ENCODE measurements at regions not wholly inside any gene's neighbourhood (a gene's known extent, or its start where the extent isn't known, plus 50 kb on each side); places are given as distances from the start of the nearest gene placed in this dataset.

GRCh38 chr6:97524811-97525210 lies 241.8 kb upstream of the MMS22L start:
- Mint-ChIP-seq H3K4me1 (ENCODE audit: low read depth, unreplicated experiment) (peaks cover 13% of the 10 kb centered on the region), H3K27ac (ENCODE audit: unreplicated experiment) (peak overlapping the region; percentile 96), H3K36me3 (ENCODE audit: unreplicated experiment) (no peaks in the 10 kb centered on the region), H3K4me3 (ENCODE audit: unreplicated experiment) (peak overlapping the region; percentile 55), H3K9me3 (ENCODE audit: unreplicated experiment) (peaks cover 2% of the 10 kb centered on the region), H3K27me3 (ENCODE audit: unreplicated experiment) (peaks cover 1% of the 10 kb centered on the region)
- TF ChIP-seq CTCF (IDR thresholded peaks at IDR 0.05; ENCODE audit: partially characterized antibody, unreplicated experiment), result no peak
- DNase-seq, result peak; percentile 47

- Mint-ChIP-seq H3K36me3 (ENCODE audit: unreplicated experiment) (no peaks in the 10 kb centered on the region), H3K4me1 (ENCODE audit: low read depth, unreplicated experiment) (no peaks in the 10 kb centered on the region), H3K9me3 (ENCODE audit: unreplicated experiment) (peaks cover 2% of the 10 kb centered on the region), H3K27ac (ENCODE audit: unreplicated experiment) (no peak overlapping the region), H3K4me3 (ENCODE audit: unreplicated experiment) (no peak overlapping the region), H3K27me3 (ENCODE audit: unreplicated experiment) (no peaks in the 10 kb centered on the region)
- DNase-seq, result no peak
- TF ChIP-seq CTCF (IDR thresholded peaks at IDR 0.05; ENCODE audit: partially characterized antibody, unreplicated experiment), result no peak
Measured at GRCh38 chr6:97535800-97536199, 252.8 kb upstream of the MMS22L start.

GRCh38 chr6:97548354-97548753 lies 265.3 kb upstream of the MMS22L start:
- H3K27me3 Mint-ChIP-seq (ENCODE audit: unreplicated experiment), result no peaks in the 10 kb centered on the region
- H3K9me3 Mint-ChIP-seq (ENCODE audit: unreplicated experiment), result no peaks in the 10 kb centered on the region
- no peak overlapping the region for H3K4me3 Mint-ChIP-seq (ENCODE audit: unreplicated experiment)
- TF ChIP-seq CTCF (IDR thresholded peaks at IDR 0.05; ENCODE audit: partially characterized antibody, unreplicated experiment), result no peak
- no peak overlapping the region for H3K27ac Mint-ChIP-seq (ENCODE audit: unreplicated experiment)
- H3K4me1 Mint-ChIP-seq (ENCODE audit: low read depth, unreplicated experiment), result no peaks in the 10 kb centered on the region
- peaks cover 9% of the 10 kb centered on the region for H3K36me3 Mint-ChIP-seq (ENCODE audit: unreplicated experiment)
- no peak for DNase-seq

- no peak for TF ChIP-seq CTCF (IDR thresholded peaks at IDR 0.05; ENCODE audit: partially characterized antibody, unreplicated experiment)
- no peak overlapping the region for H3K27ac Mint-ChIP-seq (ENCODE audit: unreplicated experiment)
- no peaks in the 10 kb centered on the region for H3K27me3 Mint-ChIP-seq (ENCODE audit: unreplicated experiment)
- no peak overlapping the region for H3K4me3 Mint-ChIP-seq (ENCODE audit: unreplicated experiment)
- no peaks in the 10 kb centered on the region for H3K36me3 Mint-ChIP-seq (ENCODE audit: unreplicated experiment)
- peaks cover 4% of the 10 kb centered on the region for H3K9me3 Mint-ChIP-seq (ENCODE audit: unreplicated experiment)
- no peaks in the 10 kb centered on the region for H3K4me1 Mint-ChIP-seq (ENCODE audit: low read depth, unreplicated experiment)
- no peak for DNase-seq
Measured at GRCh38 chr6:97557355-97557754, 274.3 kb upstream of the MMS22L start.

GRCh38 chr6:97563529-97563928 lies 280.5 kb upstream of the MMS22L start:
- no peaks in the 10 kb centered on the region for H3K27me3 Mint-ChIP-seq (ENCODE audit: unreplicated experiment)
- no peaks in the 10 kb centered on the region for H3K36me3 Mint-ChIP-seq (ENCODE audit: unreplicated experiment)
- H3K27ac Mint-ChIP-seq (ENCODE audit: unreplicated experiment), result no peak overlapping the region
- no peak for DNase-seq
- H3K4me1 Mint-ChIP-seq (ENCODE audit: low read depth, unreplicated experiment), result no peaks in the 10 kb centered on the region
- H3K4me3 Mint-ChIP-seq (ENCODE audit: unreplicated experiment), result no peak overlapping the region
- H3K9me3 Mint-ChIP-seq (ENCODE audit: unreplicated experiment), result peaks cover 5% of the 10 kb centered on the region
- TF ChIP-seq CTCF (IDR thresholded peaks at IDR 0.05; ENCODE audit: partially characterized antibody, unreplicated experiment), result no peak

All from glutamatergic neuron (in vitro differentiated cells).